HFFc6 (cell line): ENCODE measurements at regions not wholly inside any gene's neighbourhood (a gene's known extent, or its start where the extent isn't known, plus 50 kb on each side); places are given as distances from the start of the nearest gene placed in this dataset.

Source experiments
- DNase-seq: peaks from one replicate; pipeline ENCODE4 v3.0.0-alpha.2; 2018
- H3K27ac Mint-ChIP-seq: 2 replicates; pipeline ENCODE4 v1.8.0; 2020; ENCODE audit warnings: mild to moderate bottlenecking, mixed read lengths
- H3K27me3 Mint-ChIP-seq: 2 replicates; pipeline ENCODE4 v1.8.0; 2021; ENCODE audit warnings: mild to moderate bottlenecking, moderate library complexity, mixed read lengths; ENCODE audit not compliant: insufficient read depth
- H3K36me3 Mint-ChIP-seq: 2 replicates; pipeline ENCODE4 v1.8.0; 2021; ENCODE audit warnings: low read depth, mixed read lengths
- H3K4me1 Mint-ChIP-seq: 2 replicates; pipeline ENCODE4 v1.8.0; 2020; ENCODE audit warnings: low read depth, mixed read lengths
- H3K4me3 Mint-ChIP-seq: 2 replicates; pipeline ENCODE4 v1.8.0; 2020; ENCODE audit warnings: mild to moderate bottlenecking, moderate library complexity, mixed read lengths
- H3K9me3 Mint-ChIP-seq: 2 replicates; pipeline ENCODE4 v1.8.0; 2020; ENCODE audit warnings: mild to moderate bottlenecking, mixed read lengths
- CTCF ChIP-seq: fragments of 200-600 bp; sonication (generic); IDR thresholded peaks from 2 replicates; pipeline ENCODE4 v1.5.0; 2021; ENCODE audit warnings: antibody characterized with exemption, mild to moderate bottlenecking

DNA sequence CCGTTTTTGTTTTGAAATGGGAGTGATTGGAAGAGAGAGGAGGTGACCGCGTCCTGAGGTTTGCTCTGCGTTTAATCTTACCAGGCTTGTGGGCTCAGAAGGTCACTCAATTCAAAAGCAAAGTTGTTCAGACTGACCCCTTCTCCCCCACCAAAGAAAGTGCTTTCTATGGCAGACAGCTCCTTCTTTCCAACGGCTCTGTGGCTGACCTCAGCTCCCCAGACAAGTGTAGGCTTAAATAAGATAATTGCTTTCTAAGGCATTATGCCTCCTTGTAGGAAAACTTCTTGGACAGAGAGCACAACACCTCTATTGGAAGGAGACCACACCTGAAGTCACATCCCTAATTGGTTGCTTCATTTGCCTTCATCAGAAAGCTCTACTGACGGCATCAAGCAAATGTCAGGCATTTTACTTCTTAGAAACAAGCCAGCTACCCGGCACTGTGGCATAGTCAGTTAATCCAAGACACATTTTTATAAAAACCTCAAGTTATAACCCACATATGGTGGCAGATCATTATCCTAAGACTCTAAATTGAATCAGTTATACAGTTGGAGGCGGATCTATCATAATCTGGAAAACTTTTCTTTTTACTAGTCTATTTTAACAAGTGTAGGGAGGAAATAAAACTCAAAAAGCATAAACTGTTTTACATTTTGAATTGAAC lies 94.9 kb downstream of the TMEM174 start:
- Mint-ChIP-seq H3K9me3 (no peaks in the 10 kb centered on the region), H3K4me1 (peaks cover 34% of the 10 kb centered on the region), H3K4me3 (peak overlapping the region; percentile 75), H3K27me3 (no peaks in the 10 kb centered on the region; the same call in 1 of the 2 replicates), H3K36me3 (no peaks in the 10 kb centered on the region), H3K27ac (peak overlapping the region; percentile 78)
- no peak for TF ChIP-seq CTCF
- no peak for DNase-seq

GRCh38 chr5:73266925-73267765 lies 94.2 kb downstream of the TMEM174 start:
- peak; percentile 28 for DNase-seq
- Mint-ChIP-seq H3K9me3 (no peaks in the 10 kb centered on the region), H3K36me3 (no peaks in the 10 kb centered on the region), H3K4me1 (peaks cover 34% of the 10 kb centered on the region), H3K27me3 (no peaks in the 10 kb centered on the region; the same call in 1 of the 2 replicates), H3K4me3 (peak overlapping the region; percentile 75), H3K27ac (peak overlapping the region; percentile 78)
- TF ChIP-seq CTCF, result no peak

- Mint-ChIP-seq H3K27me3 (no peaks in the 10 kb centered on the region; the same call in 1 of the 2 replicates), H3K9me3 (no peaks in the 10 kb centered on the region), H3K36me3 (no peaks in the 10 kb centered on the region), H3K4me3 (peak overlapping the region; percentile 75), H3K4me1 (peaks cover 34% of the 10 kb centered on the region), H3K27ac (peak overlapping the region; percentile 78)
- DNase-seq, result peak; percentile 30
- TF ChIP-seq CTCF, result no peak
These were observed 93.3 kb downstream of the TMEM174 start for GRCh38 chr5:73266176-73266738.

- H3K36me3 Mint-ChIP-seq, result no peaks in the 10 kb centered on the region
- no peaks in the 10 kb centered on the region for H3K9me3 Mint-ChIP-seq
- H3K4me3 Mint-ChIP-seq, result no peak overlapping the region
- DNase-seq, result no peak
- H3K27me3 Mint-ChIP-seq, result no peaks in the 10 kb centered on the region; the same call in 1 of the 2 replicates
- TF ChIP-seq CTCF, result no peak
- H3K27ac Mint-ChIP-seq, result no peak overlapping the region
- peaks cover 34% of the 10 kb centered on the region for H3K4me1 Mint-ChIP-seq
These were observed 92.6 kb downstream of the TMEM174 start for GRCh38 chr5:73265641-73266040.

GRCh38 chr5:73264631-73265030 lies 91.6 kb downstream of the TMEM174 start:
- H3K27me3 Mint-ChIP-seq, result no peaks in the 10 kb centered on the region; the same call in 1 of the 2 replicates
- no peak for DNase-seq
- no peaks in the 10 kb centered on the region for H3K9me3 Mint-ChIP-seq
- peaks cover 34% of the 10 kb centered on the region for H3K4me1 Mint-ChIP-seq
- H3K27ac Mint-ChIP-seq, result no peak overlapping the region
- no peak overlapping the region for H3K4me3 Mint-ChIP-seq
- H3K36me3 Mint-ChIP-seq, result no peaks in the 10 kb centered on the region
- TF ChIP-seq CTCF, result no peak
